ENCODE measurements at regions not wholly inside any gene's neighbourhood (a gene's known extent, or its start where the extent isn't known, plus 50 kb on each side); places are given as distances from the start of the nearest gene placed in this dataset.

- no peak for DNase-seq
Measured at GRCh38 chr2:234834228-234834923, 117.4 kb upstream of the SH3BP4 start.

DNA sequence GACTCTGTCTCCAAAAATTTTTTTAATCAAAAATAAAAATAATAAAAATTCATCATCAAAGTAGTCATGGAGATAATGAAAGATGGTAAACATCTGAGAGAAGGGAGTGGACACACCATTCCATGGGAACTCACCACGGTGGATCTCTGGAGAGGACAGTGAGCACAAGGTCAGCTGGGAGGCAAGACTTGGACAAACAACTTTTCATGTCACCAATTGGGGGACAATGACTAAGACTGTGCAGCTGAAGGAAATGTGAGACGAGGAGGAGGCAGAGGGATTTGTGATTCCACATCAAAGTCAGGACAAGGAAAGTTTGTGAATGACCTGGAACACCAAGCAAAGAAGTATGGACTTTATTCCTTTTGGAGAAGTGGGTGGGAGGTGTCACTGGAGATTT, 121.0 kb upstream of the SH3BP4 start:
- no peak for DNase-seq

DNA sequence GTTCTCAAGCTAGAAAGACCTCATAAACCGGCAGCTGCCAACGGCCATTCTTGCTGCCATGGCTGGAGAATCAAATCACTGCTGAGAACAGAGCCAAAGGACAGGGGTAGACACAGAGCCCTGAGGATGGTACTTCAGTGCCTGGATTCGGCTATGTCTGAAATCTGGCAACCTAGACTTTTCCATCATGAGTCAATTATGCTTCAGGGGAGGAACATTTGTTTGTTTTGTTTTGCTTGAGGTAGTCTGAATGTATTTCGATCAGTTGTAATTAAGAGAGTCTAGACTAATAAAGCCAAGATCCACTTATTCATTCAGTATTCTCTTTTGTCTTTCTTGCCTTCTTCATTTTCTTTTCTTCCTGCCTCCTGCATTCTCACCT, 122.8 kb upstream of the SH3BP4 start:
- no peak for DNase-seq

- DNase-seq, result no peak
Measured at GRCh38 chr2:234828382-234829073, 123.3 kb upstream of the SH3BP4 start.

DNA sequence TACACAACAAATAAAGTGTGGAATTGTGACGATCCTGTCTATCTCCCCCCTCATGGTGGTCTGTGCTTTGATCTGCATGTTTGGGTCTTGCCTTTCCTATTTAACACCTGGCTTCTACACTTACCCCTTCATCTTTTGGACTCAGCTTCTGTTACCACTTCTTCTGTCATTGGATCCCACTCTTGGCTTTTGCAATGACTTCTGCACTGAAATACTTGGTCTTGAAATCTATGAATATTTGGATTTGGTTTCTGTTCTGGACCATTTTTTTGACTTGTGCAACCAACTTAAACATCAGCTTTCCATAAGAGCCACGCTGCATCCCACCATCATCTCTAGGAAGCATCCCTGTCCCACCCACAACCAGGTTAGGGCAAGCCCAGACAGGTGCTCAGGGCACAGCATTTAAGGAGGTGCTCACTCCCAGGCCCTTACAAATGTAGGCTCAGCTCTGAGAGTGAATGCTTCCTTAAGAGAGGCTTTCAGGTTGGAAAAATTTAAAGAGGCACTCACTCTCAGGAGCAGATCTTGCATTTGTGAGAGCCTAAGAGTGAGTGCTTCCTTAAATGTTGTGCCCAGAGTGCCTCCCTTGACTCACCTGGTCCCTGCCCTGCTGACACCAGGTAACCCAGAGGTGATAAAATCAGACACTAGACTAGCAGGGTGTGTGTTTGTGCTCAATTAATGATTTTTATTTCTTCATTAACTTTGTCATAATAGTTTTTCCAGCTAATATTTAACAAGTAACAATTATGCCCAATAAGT, 124.5 kb upstream of the SH3BP4 start:
- no peak for DNase-seq

GRCh38 chr2:234826681-234827080, 125.1 kb upstream of the SH3BP4 start:
- no peak for DNase-seq

- DNase-seq, result no peak
Measured at GRCh38 chr2:234825616-234826015, 126.2 kb upstream of the SH3BP4 start.

DNA sequence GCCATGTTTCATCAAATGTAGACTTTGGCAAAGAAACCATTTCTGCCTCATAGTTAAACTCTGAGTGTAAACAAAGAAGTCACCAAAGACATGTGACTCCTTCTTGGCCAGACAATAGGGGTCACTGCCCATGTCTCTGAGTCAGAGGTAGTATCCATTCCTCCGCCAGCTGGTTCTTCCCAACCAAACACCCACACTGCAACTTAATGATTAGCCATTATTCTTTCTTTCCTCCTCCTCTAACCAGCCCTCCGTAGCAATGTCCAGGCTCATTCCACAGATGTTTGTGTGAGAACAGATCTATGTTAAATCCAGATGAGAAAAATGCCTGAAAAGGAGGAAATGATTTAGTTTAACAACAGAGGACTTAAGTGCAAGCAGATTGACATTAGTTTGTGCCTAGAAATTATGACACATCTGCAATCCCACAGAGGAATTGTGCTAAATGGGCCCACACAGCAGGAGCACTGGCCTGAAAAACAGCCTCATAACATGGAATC, 127.9 kb upstream of the SH3BP4 start:
- DNase-seq, result no peak

- DNase-seq, result no peak
Measured at GRCh38 chr2:234823196-234823876, 128.5 kb upstream of the SH3BP4 start.

DNA sequence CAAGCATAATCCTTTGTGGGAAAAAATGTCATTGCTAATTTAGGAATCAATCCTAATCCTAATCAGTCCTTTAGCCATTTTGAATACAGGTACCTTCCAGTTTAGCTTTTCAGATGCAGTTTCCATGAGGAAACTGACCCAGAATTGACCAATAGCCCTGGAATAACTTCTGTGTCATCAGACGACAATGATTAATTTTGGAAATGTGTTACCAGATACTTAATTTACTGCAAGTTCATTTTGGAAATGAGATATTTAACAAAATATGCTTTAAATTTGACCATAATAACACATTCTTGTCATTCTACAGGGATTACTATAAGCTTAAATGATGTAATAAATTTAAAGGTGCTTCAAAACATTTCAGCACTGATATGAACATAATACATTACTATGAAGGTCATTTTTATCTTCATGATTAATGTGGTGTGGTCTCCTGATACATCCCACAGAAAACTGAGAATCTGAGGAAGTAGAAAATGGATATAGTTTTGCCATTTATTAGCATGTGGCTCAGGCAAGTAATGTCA, 129.8 kb upstream of the SH3BP4 start:
- no peak for DNase-seq

GRCh38 chr2:234818937-234819336, 132.9 kb upstream of the SH3BP4 start:
- DNase-seq, result no peak

GRCh38 chr2:234816491-234816890, 135.3 kb upstream of the SH3BP4 start:
- no peak for DNase-seq

- no peak for DNase-seq
Measured at GRCh38 chr2:234816056-234816455, 135.8 kb upstream of the SH3BP4 start.

DNA sequence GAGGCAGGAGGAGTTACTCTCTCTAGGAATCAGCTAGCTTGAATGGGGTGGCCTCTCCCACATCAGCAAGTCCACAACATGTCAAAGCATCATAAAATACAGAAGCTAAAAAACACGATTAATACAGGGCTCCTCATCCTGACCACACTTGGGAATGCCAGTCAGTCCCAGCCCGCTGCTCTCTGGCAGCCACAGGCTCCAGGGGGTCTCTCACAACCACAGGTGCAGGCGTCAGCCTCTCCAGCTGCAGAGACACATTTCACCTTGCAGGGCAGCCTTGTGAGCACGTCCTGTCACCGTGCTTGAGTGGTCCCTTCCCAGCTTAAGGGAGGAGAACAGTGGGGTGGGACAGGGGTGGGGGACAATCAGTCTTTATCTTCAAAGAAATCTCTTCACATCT, 137.4 kb upstream of the SH3BP4 start:
- no peak for DNase-seq

DNA sequence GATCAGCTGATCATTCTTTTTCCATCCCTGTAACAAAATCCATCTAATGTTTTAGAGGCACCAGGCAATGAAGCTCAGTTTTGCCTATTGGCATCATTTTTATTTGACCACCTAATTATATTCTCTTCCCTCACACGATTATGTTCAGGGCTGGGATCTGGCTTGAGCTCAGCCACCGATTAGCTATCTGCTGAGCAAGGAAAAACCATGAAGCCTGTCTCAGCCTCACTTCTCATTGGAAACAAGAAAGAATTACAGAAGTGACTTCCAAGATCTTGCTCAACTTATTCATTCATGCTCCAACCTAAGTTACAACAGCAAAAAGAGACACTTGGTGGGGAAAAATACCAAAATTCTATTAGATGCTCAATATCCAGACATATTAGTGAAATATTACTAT, 139.0 kb upstream of the SH3BP4 start:
- DNase-seq, result no peak

GRCh38 chr2:234808907-234809306, 142.9 kb upstream of the SH3BP4 start:
- no peak for DNase-seq

DNA sequence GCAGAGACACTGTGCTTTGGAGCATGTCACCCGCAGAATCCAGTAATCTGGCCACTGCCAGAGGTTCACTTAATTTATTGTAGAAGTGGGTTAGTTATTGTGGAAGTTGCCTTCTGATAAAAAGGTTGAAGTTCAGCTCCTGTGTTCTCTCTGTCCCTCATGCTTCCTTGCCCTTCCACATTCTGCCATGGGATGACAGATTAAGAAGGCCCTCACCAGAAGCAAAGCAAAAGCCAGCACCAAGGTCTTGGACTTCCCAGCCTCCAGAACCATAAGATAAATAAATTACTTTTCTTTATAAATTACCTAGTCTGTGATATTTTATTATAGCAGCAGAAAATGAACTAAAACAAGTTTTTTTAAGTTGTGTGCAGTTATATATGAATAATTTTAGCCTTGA, 145.0 kb upstream of the SH3BP4 start:
- no peak for DNase-seq

- DNase-seq, result no peak
Measured at GRCh38 chr2:234805836-234806235, 146.0 kb upstream of the SH3BP4 start.

- no peak for DNase-seq
Measured at GRCh38 chr2:234804704-234805103, 147.1 kb upstream of the SH3BP4 start.

GRCh38 chr2:234802845-234803171, 149.0 kb upstream of the SH3BP4 start:
- DNase-seq, result no peak

GRCh38 chr2:234802071-234802844, 149.6 kb upstream of the SH3BP4 start:
- no peak for DNase-seq

DNA sequence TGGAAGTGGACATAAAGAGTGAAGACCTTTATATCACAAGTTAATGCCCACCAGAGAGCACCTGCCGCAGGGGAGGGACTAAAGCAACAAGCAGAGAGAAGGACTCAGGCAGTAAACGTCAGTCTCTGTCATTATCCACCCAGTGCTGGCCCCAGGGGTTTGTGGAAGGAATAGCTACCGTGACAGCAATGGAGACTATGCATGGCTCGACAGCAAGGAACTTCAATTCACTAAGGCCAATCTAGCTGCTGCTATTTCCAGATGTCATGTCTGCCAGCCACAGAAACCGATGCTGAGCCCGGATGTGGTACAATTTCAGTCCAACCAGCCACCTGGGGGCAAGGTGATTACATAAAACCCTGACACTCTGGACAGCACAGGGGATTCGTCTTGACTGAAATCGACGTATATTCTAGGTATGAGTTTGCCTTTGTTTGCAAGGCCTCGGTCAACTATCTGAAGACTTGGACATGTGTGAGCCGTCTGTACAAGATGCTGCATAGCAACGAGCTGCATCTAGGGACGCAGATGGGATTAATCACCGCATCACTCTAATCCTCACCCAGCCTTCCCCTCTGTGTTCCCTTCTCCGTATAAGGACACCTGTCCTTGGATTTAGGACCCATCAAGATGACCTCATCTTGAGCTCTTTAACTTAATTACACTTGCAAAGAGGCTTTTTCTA, 154.1 kb upstream of the SH3BP4 start:
- DNase-seq, result no peak

Data from CD4-positive, alpha-beta T cell treated with Interleukin-4 for 4 hours (primary cell).